ENCODE measurements at regions not wholly inside any gene's neighbourhood (a gene's known extent, or its start where the extent isn't known, plus 50 kb on each side); places are given as distances from the start of the nearest gene placed in this dataset.
A peak's percentile ranks its signal among the peaks of the same experiment; 100 is the strongest.

- FAIRE-seq (no peak), DNase-seq (ENCODE audit: extremely low spot score, insufficient read length, low read depth) (no peak)
Observed at GRCh38 chr18:73288813-73289212, 421.0 kb upstream of the NETO1 start.

GRCh38 chr18:73286584-73286983, 418.8 kb upstream of the NETO1 start:
- FAIRE-seq = no peak
- no peak for DNase-seq (ENCODE audit: extremely low spot score, insufficient read length, low read depth)

GRCh38 chr18:73283788-73284187, 416.0 kb upstream of the NETO1 start:
- FAIRE-seq = no peak

GRCh38 chr18:73283032-73283431, 415.2 kb upstream of the NETO1 start:
- FAIRE-seq (no peak), DNase-seq (ENCODE audit: extremely low spot score, insufficient read length, low read depth) (no peak)

More at GRCh38 chr18:73283788-73284187, 416.0 kb upstream of the NETO1 start:
- DNase-seq (ENCODE audit: extremely low spot score, insufficient read length, low read depth) = no peak

GRCh38 chr18:73279498-73279897, 411.7 kb upstream of the NETO1 start:
- FAIRE-seq (no peak), DNase-seq (ENCODE audit: extremely low spot score, insufficient read length, low read depth) (no peak)

- DNase-seq (ENCODE audit: extremely low spot score, insufficient read length, low read depth) (no peak), FAIRE-seq (no peak)
Observed at GRCh38 chr18:73274812-73275621, 407.2 kb upstream of the NETO1 start.

GRCh38 chr18:73270920-73271634, 403.3 kb upstream of the NETO1 start:
- DNase-seq (ENCODE audit: extremely low spot score, insufficient read length, low read depth) (no peak), FAIRE-seq (no peak)

GRCh38 chr18:73264562-73264921, 396.8 kb upstream of the NETO1 start:
- DNase-seq (ENCODE audit: extremely low spot score, insufficient read length, low read depth) (no peak), FAIRE-seq (no peak)

- no peak for FAIRE-seq
Observed at GRCh38 chr18:73261923-73262322, 394.1 kb upstream of the NETO1 start.

GRCh38 chr18:73261243-73261642, 393.5 kb upstream of the NETO1 start:
- no peak for DNase-seq (ENCODE audit: extremely low spot score, insufficient read length, low read depth)
- FAIRE-seq = no peak

More at GRCh38 chr18:73261923-73262322, 394.1 kb upstream of the NETO1 start:
- no peak for DNase-seq (ENCODE audit: extremely low spot score, insufficient read length, low read depth)

GRCh38 chr18:73258375-73259087, 390.7 kb upstream of the NETO1 start:
- DNase-seq (ENCODE audit: extremely low spot score, insufficient read length, low read depth) (no peak), FAIRE-seq (no peak)

GRCh38 chr18:73254564-73254963, 386.8 kb upstream of the NETO1 start:
- no peak for FAIRE-seq
- DNase-seq (ENCODE audit: extremely low spot score, insufficient read length, low read depth) = no peak

GRCh38 chr18:73249030-73249429, 381.2 kb upstream of the NETO1 start:
- no peak for FAIRE-seq
- DNase-seq (ENCODE audit: extremely low spot score, insufficient read length, low read depth) = no peak

GRCh38 chr18:73246763-73247162, 379.0 kb upstream of the NETO1 start:
- DNase-seq (ENCODE audit: extremely low spot score, insufficient read length, low read depth) (no peak), FAIRE-seq (no peak)

GRCh38 chr18:73245345-73245744, 377.6 kb upstream of the NETO1 start:
- DNase-seq (ENCODE audit: extremely low spot score, insufficient read length, low read depth) = no peak
- FAIRE-seq = no peak

- DNase-seq (ENCODE audit: extremely low spot score, insufficient read length, low read depth) = no peak
- no peak for FAIRE-seq
Observed at GRCh38 chr18:73244401-73244800, 376.6 kb upstream of the NETO1 start.

GRCh38 chr18:73240899-73241298, 373.1 kb upstream of the NETO1 start:
- DNase-seq (ENCODE audit: extremely low spot score, insufficient read length, low read depth) = no peak
- no peak for FAIRE-seq

GRCh38 chr18:73235921-73236320, 368.1 kb upstream of the NETO1 start:
- no peak for FAIRE-seq

GRCh38 chr18:73235491-73235890, 367.7 kb upstream of the NETO1 start:
- DNase-seq (ENCODE audit: extremely low spot score, insufficient read length, low read depth) (peak; percentile 0), FAIRE-seq (peak; percentile 48)

More at GRCh38 chr18:73235921-73236320, 368.1 kb upstream of the NETO1 start:
- no peak for DNase-seq (ENCODE audit: extremely low spot score, insufficient read length, low read depth)

GRCh38 chr18:73232933-73233332, 365.1 kb upstream of the NETO1 start:
- FAIRE-seq = peak; percentile 80
- DNase-seq (ENCODE audit: extremely low spot score, insufficient read length, low read depth) = peak; percentile 4

GRCh38 chr18:73220663-73221062, 352.9 kb upstream of the NETO1 start:
- FAIRE-seq (no peak), DNase-seq (ENCODE audit: extremely low spot score, insufficient read length, low read depth) (no peak)

Measured in GM18507 (cell line).